Ecto neural progenitor cell (in vitro differentiated cells): ENCODE measurements at regions not wholly inside any gene's neighbourhood (a gene's known extent, or its start where the extent isn't known, plus 50 kb on each side); places are given as distances from the start of the nearest gene placed in this dataset.

Source experiments
- DNase-seq: peaks from one replicate; pipeline ENCODE4 v3.0.0-alpha.2; 2018; ENCODE audit warnings: low spot score

DNA sequence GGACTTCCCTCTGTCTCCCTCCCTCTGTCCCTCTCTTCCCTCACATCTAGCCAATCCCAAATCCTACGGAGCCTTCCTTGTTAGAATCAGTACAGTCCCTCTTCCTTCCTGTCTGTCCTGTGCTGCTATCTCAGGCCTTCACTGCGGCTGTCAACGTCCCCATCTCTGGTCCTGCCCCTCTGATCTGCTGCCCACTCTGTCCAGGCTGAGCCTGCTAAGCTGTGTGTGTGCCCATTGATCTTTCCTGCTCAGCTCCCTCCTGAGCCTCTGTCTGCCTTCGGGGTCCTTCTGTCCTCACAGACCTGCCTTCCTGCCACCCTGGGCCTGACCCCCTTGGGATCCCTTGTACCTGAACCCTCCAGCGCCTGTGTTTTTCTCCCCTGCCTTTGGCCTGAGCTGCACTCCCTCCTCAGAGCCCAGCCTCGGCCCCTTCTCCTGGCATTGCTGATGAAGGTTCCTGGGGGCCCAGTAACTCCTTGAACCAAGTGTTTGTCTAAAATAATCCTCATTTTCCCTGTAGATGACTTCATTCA is 182.1 kb upstream of the SHH start:
- DNase-seq: no peak

DNA sequence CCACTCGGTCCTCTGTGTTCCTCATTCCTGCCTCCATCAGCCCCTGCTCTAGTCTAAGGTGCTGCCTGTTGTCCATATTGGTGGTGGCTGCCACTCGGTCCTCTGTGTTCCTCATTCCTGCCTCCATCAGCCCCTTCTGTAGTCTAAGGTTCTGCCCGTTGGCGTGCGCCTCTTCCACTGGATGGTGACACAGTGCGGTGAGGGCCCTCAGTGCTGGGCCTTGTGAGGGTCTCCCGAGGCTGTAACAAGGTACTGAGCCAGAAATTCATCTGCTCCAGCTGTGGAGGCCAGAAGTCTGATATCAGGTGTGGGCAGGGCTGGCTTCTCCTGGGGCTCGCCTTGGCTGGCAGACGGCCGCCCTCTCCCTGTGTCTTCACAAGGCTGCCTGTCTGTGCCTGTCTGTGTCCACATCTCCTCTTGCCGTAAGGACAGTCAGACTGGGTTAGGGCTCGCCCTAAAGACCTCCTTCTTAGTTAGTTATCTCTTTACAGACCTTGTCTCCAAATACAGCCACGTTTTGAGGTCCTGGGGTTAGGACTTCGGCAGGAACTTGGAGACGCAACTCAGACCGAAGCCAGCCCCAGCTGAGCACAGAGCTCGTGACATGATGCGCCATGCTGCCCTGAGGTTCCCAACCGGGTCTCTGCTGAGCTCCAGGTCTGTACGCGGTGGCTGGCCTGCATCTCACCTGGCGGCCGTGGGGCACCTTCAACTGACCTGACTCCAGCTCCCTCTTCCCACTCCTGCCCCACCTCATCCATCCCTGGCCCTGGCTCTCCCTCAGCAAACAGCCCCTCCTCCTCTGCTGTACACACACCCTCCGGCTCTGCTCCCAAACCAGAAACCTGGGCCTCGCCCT is 181.4 kb upstream of the SHH start:
- peak; percentile 35 for DNase-seq

DNA sequence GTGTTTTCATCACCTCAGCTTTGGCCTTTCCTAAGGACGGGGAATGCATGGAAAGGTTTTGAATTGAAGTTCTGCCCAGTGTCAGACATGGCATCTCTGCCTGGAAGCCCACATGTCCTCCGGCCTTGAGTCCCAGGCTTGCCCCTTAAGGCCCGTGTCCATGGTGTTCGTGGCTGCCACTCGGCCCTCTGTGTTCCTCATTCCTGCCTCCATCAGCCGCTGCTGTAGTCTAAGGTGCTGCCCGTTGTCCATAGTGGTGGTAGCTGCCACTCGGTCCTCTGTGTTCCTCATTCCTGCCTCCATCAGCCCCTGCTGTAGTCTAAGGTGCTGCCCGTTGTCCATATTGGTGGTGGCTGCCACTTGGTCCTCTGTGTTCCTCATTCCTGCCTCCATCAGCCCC is 180.7 kb upstream of the SHH start:
- DNase-seq: peak; percentile 29

DNA sequence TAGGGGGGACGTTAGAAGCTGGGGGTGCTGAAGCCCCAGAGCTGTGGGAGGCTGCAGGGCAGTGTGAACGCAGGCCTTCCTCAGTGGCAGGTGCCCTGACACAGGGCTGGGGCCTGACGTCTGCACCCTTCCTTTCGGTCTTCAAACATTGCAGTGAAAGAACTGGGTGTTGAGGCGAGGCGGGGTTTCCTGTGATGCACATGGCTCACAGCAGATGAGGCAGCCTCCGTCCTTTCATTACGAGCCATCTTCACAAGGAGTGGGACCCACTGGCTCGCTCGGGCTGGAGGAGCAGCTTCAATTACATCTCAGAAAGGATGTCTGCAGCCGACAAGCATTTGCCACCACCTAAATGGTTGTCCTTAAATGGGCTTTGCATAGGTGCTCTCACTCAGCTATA is 180.3 kb upstream of the SHH start:
- no peak for DNase-seq

DNA sequence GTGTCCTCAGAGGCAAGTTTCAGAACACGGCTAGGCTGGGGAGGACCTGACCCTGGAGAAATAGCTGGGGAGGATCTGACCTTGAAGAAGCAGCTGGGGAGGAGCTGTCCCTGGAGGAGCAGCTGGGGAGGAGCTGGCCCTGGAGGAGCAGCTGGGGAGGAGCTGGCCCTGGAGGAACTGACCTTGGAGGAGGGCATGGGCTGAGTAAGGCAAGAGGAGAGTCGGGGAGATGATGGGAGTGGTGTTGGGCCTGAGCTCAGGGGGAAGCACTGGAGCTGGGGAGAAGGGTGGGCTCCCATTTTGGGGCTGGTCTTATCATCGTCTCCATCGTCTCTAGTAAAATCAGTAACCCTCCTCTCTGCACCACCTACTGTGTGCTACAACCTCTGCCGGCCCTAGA is 179.8 kb upstream of the SHH start:
- no peak for DNase-seq

DNA sequence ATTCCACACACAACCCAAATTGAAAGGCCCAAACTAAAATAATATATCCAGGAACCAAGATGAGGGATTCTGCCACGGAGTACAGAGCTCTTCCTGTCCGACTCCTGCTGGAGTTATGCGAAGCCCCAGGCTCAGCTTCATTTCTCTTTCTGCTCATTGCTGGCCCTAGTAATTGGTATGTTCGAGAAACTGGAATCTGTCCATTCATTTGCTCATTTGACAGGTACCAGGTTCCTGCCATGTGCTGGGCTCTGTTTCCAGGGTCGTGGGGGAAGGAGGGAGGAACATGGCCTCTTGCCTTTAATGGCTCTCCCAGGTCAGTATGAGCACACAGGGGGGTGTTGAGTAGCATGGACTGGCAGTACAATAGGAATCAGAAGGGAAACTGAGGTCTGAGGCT is 179.2 kb upstream of the SHH start:
- DNase-seq: no peak

DNA sequence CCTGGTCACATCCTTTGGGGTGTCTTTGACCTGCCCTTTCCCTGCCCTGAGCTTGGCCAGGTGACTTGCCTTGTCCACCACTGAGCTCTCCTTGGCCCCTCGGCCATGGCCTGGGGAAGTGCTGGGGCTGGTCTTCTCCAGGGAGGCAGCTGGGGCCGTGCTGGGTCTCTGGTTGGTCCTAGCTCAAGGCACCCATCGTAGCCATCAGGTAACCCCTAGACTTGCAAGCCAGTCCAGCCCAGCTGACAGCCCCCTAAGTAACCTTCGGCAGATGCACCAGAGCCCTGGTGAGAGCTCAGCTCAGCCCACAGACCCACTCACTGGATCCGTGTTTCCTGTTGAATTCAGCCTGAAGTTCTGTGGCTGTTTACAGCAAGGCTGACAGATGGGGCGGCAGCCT is 176.2 kb upstream of the SHH start:
- DNase-seq: no peak

DNA sequence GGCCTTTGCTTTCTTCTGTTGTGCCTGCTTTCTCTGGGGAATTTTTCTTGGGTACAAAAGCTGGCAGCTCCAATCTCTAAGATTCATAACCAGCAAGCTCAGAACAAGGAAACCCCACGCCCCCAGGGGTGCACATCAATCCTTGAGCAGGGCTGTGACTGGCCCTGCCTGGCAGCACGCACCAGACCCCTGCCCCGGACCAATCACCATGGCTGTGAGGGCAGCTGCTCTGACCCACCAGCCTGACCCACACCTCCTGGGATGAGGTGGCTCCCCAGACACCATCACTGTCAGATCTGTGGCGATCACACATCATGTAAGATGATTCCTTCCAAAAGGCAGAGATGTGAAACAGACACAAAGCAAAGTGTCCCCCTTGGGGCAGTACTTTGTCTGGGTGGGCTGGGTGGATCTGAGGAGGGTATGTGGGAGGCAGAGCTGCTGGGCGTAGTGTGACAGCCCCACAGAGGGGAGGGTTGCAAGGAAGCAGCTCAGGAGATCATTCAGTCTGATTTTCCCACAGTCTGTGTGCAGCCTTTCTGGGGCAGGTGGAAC is 175.5 kb upstream of the SHH start:
- no peak for DNase-seq

DNA sequence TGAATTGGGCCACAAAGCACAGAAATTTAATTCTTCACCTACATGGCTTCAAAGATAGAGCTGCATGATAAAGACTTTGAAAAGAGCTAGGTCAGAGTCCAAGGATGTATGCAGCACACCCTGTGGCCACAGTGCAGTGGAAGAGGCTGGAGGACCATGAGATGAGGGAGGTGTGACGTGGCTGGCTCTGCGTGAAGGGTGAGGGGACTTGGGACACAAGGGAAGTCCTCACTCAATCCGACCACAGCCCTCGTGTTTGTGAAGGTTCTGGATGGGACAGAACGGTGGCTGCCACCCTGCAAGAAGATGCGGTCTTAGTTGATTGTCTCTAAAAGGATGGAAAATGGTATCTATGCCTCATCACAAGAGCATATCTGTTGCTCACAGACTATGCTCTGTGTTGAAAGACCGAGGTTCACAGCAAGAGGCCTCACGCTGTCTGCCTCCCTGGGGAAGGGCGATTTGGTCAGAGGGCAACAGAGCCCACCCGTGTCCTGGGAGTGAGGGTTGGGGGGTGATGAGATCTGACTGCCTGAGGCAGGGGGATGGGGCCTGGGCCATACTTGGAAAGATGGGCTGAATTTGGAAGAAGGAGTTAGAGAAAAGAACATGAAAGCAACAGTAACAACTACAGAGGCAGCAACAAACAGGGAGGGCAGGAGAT is 174.4 kb upstream of the SHH start:
- DNase-seq: peak; percentile 34

DNA sequence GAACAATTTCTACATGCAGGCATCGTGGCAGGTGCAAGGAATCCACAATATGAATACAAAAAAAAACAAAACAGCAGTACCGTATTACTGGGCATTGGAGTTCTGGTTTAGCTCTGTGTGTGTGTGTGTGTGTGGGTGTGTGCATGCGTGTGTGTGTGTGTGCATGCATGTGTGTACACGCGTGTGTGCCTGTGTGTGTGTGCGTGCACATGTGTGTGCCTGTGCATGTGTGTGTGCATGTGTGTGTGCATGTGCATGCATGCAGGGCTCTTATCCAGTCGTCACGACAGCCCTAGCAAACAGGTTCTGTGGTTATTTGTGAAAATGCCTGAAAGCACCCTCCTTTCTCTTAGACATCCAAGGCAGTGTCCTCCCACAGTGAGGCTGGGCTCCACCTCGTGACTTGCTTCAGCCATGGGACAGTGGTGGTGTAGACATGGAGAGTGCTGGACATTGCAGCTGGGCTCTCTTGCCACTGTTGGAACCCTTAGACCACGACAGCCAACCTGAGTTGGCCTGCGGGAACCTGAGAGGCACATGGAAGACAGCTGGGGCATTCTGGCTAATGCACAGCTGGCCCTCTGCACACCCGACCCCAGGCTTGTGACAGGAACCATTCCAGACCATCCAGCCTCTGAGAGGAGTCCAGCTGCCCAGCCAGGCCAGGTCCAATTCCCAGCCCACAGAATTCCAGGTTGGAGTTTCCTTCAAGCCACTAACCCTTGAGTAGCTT is 173.4 kb upstream of the SHH start:
- DNase-seq: no peak

DNA sequence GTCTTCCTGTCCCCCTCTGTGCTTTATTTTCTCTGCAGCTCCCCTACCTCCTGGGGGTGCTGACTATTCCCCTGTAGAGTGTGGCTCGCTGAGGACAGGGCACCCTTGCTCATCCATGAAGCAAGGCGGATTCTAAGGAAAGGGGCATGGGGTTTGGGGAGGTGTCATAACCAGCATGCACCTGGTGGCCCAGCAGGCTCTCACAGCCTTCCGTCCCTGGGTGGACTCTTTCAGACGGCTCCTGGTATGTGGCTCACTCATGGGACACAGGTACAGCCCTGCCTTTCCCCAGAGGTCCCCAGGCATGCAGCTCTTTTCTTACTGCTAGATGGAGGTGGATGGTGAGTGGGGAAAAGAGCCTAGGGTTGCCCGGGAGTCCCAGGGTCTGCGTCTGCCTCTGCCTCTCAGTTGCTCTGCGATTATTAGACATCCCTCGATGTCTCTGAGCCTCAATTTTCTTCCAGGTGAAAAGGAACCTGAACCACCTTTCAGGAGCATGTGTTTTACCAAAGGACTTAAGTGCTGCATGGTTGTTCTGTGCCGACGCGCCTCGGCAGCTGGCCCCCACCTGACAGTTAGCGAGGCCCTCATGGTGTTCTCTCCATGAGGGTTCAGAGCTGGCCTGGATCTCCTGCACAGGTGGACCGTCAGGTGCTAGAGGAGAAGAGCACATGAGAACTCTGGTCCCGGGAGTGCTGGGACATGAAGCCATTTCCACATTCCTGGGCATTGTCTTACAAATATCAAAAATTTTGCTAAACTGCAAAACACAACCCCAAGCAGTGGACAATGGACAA is 172.5 kb upstream of the SHH start:
- DNase-seq: peak; percentile 30

DNA sequence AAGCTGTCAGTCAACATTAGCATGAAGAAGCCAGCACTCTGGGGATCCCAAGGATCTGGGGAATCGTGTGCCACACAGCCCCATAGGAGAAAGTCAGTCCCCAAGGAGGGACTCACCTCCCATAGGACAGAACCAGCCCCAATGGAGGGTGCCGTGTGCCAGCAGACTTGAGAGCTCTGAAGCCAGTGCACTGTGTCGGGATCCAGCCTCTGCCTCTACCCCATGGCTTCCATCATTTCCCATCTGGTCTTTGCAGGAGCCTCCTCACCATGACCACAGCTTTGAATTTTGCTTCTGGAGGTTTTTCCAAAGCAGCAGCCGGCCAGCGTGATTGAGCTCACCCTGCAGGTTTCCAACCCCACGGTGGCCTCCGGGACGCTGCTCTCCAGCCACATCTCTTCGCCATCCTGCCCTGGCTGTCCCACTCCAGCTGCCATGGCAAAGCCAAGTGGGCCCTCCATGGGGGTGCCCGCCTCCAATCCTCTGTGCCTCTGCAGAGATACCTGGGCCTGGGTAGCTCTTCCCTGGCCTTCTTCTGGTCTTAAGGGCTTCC is 171.8 kb upstream of the SHH start:
- DNase-seq: no peak

DNA sequence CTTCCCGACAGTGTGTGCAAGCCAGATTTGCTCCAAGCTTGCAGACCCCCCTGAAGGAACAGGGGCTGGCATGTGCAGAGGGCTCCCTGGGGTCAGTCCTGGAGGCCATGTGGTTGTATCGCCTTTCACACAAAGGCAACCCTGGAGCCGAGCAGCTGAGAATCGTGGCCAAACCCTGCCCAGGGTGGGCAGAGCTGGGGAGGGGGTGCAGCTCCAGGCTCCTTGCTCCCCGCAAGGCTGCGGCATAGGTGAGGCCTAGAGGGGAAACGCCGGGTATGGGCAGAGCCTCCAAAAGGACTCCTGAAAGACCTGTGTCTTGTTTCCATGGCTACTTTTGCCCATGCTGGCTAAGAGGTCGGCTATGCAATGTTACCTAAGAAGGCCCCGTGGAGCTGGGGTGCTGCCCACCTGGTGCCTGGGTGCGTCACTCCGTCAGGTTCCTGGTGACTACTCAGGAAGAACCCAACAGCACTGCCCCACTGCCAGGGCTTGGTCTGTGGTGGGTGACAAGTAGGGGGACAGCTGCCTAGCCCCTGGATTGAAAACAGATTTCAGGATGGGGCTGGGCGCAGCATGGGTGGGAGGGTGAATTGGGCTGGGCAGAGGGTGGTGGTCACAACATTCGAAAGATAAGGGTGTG is 171.0 kb upstream of the SHH start:
- peak; percentile 38 for DNase-seq

DNA sequence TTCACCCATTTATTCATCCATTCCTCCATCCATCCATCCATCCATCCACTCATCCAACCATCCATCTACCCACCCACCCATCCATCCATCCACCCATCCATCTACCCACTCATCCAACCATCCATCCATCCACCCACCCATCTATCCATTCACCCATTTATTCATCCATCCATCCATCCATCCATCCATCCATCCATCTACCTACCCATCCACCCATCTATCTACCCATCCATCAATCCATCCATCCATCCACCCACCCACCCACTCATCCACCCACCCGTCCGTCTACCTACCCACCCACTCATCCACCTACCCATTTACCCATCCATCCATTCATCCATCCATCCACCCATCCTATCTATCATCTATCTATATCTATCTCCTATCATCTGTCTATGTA is 169.4 kb upstream of the SHH start:
- DNase-seq: no peak

DNA sequence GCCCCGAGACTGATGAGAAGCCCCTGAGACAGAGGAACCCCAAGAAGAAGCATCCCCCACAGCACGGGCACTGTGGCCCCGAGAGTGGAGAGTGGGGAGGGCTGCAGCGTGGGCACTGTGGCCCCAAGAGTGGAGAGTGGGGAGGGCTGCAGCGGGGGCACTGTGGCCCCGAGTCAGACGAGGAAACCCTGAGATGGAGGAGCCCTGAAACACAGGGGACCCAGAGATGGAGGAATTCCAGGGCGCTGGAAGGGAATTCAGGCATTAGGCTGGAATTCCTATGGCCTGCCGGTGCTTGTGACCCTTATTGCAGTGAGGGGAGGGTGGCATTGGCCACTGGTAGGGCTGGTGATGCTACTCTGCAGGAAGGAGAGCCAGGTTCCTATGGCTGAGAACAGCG is 168.6 kb upstream of the SHH start:
- no peak for DNase-seq

DNA sequence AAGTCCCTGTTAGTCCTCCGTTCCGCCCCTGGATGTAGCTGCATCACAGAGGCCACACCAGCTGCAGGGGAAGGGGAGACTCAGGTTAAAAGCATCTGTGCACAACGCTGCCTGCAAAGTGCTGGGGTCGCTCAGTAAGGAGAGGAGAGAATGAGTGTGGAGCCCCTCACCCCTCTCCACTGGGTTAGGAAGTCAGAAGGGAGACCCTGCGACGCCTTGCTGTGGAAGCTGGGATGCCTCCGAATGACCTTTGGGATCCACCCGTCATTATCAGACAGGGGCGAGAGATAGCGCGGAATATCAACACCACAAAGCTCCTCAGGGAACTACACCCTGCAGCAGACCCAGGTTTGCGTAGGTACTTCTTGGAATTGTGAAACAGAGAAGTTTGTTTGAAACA is 167.7 kb upstream of the SHH start:
- no peak for DNase-seq

DNA sequence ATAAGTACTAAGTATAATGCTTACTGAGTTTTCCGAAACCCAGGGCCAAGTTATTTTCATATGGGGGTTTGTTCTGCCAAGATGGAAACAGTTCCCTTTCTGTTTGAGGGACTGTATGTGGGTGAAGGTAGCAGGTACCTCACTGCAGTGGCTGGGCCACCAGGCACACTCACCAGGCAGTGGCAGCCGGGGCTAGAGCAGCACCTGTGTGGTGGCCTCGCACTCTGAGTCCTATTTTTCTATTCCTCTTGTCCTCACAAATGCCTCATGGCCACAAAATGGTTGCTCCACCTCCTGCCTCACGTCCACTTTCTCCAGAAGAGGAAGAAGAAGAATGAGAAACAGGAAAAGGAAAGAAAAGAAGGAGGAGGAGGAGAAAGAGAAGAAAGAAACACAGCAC is 167.3 kb upstream of the SHH start:
- no peak for DNase-seq

DNA sequence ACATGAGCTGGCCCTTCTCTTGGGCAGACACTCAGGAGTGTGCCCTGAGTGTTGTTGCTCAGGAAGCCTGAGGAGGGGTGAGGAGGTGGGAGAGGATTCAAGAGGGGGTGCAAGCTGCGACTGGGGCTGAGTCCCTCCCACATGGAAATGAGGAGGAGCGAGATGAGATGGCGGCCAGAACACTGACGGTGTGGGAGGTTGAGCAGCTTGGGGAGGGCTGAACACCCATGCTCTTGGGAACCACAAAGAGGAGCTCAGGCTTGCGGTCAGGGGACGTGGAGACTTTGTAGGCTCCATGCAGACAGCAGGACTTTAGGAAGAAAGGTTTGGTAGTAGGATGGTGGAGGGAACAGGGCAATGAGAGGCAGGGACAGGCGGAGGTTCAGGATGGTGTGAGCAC is 163.2 kb upstream of the SHH start:
- no peak for DNase-seq

DNA sequence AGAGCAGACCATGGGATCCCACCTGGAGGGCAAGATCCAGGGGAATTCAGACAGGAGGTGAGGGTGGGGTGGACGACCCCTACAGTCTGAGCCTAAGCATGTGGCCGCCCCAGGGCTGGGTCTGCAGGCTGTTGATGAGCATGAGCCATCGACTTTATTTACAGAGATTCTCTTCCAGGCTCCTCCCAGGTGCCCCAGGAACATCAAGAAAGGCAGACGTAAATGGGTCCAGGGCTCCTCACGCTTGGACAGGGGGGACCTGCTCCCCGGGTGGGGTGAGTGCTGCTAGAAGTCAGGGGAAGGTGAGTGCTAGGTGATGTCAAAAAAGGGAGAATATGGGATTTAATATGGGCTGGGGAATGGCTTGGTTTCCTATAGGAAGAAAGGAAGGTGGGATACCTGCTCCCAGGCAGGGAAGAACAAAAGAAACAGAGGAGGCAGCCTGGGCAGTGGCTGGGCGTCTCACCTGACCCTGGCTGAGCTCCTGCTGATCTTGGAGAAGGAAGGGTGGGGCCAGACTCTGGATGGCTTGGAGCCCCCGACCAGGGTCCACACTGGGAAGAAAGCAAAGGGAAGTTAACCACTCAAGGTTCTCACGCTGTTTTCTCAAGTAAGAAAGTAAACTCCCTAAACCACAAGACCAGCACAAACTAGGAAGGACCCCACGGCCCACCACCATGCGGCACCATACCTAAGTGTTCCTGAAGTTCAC is 162.1 kb upstream of the SHH start:
- DNase-seq: no peak

DNA sequence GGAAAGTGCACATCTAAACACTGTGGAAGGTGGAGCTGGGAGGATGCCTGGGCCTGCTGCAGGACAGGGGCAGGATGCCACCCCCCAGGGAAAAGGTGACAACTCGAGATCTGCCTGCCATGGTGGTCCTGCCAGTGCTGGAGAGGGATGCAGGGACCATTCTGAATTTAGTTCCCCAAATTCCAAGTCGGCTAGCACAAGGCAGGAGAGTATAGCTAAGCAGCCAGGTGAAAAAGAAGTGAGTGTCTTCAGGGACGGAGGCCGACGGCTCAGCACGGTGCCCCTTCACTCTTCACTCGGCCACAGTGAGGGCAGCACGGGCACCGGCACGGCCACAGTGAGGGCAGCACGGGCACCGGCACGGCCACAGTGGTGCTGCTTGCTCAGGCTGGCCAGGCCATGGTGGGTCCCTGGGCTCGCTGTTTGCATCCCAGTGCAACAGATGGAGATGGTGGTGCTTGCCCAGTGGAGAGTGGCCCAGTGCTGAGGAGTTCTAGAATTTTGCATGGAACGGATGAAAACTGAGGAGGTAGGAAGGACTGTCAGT is 161.3 kb upstream of the SHH start:
- DNase-seq: no peak
